ENCODE measurements at regions not wholly inside any gene's neighbourhood (a gene's known extent, or its start where the extent isn't known, plus 50 kb on each side); places are given as distances from the start of the nearest gene placed in this dataset.

DNA sequence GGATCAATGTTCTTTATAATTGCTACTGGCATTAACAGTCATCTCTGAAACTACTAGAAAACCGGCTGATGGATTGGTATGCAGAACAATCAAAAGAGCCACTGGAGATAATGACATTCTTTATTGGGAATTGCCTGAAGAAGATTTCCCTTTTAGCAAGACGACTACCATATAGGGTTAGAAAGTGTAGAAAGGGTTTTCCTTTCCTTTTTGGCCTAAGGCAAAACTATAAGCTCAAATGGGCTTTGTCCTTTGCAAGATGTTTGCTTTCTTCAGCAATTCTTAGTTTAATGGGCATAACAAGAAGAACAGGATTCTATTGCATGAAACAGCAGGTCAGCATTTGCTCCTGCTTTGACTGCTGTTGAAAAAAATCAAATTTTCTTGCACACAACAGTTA lies 214.2 kb upstream of the PCDH10 start:
- TF ChIP-seq, protein P1, sequence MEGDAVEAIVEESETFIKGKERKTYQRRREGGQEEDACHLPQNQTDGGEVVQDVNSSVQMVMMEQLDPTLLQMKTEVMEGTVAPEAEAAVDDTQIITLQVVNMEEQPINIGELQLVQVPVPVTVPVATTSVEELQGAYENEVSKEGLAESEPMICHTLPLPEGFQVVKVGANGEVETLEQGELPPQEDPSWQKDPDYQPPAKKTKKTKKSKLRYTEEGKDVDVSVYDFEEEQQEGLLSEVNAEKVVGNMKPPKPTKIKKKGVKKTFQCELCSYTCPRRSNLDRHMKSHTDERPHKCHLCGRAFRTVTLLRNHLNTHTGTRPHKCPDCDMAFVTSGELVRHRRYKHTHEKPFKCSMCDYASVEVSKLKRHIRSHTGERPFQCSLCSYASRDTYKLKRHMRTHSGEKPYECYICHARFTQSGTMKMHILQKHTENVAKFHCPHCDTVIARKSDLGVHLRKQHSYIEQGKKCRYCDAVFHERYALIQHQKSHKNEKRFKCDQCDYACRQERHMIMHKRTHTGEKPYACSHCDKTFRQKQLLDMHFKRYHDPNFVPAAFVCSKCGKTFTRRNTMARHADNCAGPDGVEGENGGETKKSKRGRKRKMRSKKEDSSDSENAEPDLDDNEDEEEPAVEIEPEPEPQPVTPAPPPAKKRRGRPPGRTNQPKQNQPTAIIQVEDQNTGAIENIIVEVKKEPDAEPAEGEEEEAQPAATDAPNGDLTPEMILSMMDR (conservative IDR thresholded peaks at IDR 0.05; ENCODE audit: low read depth, low read length), result no peak
- TF ChIP-seq EZH2 (IDR thresholded peaks at IDR 0.05; ENCODE audit: low read length, unreplicated experiment), result no peak
